BJ (cell line): ENCODE measurements at regions not wholly inside any gene's neighbourhood (a gene's known extent, or its start where the extent isn't known, plus 50 kb on each side); places are given as distances from the start of the nearest gene placed in this dataset.

ENCODE experiments used
- CTCF ChIA-PET: fragments of 350-600 bp; formaldehyde crosslinking; extraction: SDS; loops from one replicate; lab custom pipeline; 2021; ENCODE audit warnings: antibody characterized with exemption, inconsistent platforms; lab: Yijun Ruan, JAX
- POLR2A ChIA-PET: fragments of 300-600 bp; sonication (Branson Sonifier 250); formaldehyde crosslinking; extraction: SDS; loops from one replicate; lab custom pipeline; 2021; ENCODE audit warnings: antibody characterized with exemption; lab: Charles Lee
- DNase-seq: peaks from one replicate; pipeline ENCODE4 v3.0.0-alpha.2; 2011; ENCODE audit warnings: low read depth
- H3K27me3 ChIP-seq: 2 replicates; pipeline ENCODE4 v1.6.0; 2011; ENCODE audit warnings: low read length; ENCODE audit not compliant: control insufficient read depth, insufficient read depth
- H3K36me3 ChIP-seq: 2 replicates; pipeline ENCODE4 v1.5.1; 2011; ENCODE audit warnings: low read length; ENCODE audit not compliant: control insufficient read depth, insufficient read depth
- H3K4me3 ChIP-seq: 2 replicates; pipeline ENCODE4 v1.5.1; 2011; ENCODE audit warnings: low read depth, mild to moderate bottlenecking, control low read depth, low read length
- TF ChIP-seq, protein P1 (sequence below): IDR thresholded peaks from 2 replicates; pipeline ENCODE4 v1.5.1; 2011; ENCODE audit warnings: low read depth, mild to moderate bottlenecking, control low read depth, inconsistent platforms, low read length, moderate library complexity; ENCODE audit not compliant: insufficient read depth

- CTCF ChIA-PET, result interaction anchor here (0.8 to 1.8 kb wide), 3 partner anchors 10 to 28 kb away, joined by 3 to 5 read pairs (median 3); no protein-coding TSS in a partner anchor
- no peak overlapping the region for H3K4me3 ChIP-seq
- H3K36me3 ChIP-seq, result no peaks in the 10 kb centered on the region
- TF ChIP-seq, protein P1, sequence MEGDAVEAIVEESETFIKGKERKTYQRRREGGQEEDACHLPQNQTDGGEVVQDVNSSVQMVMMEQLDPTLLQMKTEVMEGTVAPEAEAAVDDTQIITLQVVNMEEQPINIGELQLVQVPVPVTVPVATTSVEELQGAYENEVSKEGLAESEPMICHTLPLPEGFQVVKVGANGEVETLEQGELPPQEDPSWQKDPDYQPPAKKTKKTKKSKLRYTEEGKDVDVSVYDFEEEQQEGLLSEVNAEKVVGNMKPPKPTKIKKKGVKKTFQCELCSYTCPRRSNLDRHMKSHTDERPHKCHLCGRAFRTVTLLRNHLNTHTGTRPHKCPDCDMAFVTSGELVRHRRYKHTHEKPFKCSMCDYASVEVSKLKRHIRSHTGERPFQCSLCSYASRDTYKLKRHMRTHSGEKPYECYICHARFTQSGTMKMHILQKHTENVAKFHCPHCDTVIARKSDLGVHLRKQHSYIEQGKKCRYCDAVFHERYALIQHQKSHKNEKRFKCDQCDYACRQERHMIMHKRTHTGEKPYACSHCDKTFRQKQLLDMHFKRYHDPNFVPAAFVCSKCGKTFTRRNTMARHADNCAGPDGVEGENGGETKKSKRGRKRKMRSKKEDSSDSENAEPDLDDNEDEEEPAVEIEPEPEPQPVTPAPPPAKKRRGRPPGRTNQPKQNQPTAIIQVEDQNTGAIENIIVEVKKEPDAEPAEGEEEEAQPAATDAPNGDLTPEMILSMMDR, result no peak
- peaks cover 3% of the 10 kb centered on the region; the same call in 1 of the 2 replicates for H3K27me3 ChIP-seq
- no peak for DNase-seq
- POLR2A ChIA-PET, result no interaction called here
These were observed 111.9 kb upstream of the OTOS start for GRCh38 chr2:240252191-240252871.

GRCh38 chr2:240252872-240253511, 112.5 kb upstream of the OTOS start:
- Histone ChIP-seq H3K36me3 (no peaks in the 10 kb centered on the region), H3K4me3 (no peak overlapping the region), H3K27me3 (peaks cover 3% of the 10 kb centered on the region; the same call in 1 of the 2 replicates)
- TF ChIP-seq, protein P1, result no peak
- no peak for DNase-seq
- ChIA-PET CTCF (interaction anchor here (1.3 to 1.8 kb wide), 2 partner anchors 20 kb away, joined by 5 read pairs; no protein-coding TSS in a partner anchor), POLR2A (no interaction called here)

- ChIA-PET POLR2A (no interaction called here), CTCF (interaction anchor here (1.3 kb wide), 1 partner anchor 21 kb away, joined by 5 read pairs; no protein-coding TSS in a partner anchor)
- DNase-seq, result no peak
- no peaks in the 10 kb centered on the region for H3K36me3 ChIP-seq
- H3K4me3 ChIP-seq, result no peak overlapping the region
- H3K27me3 ChIP-seq, result peaks cover 3% of the 10 kb centered on the region; the same call in 1 of the 2 replicates
- TF ChIP-seq, protein P1, result no peak
These were observed 113.2 kb upstream of the OTOS start for GRCh38 chr2:240253583-240254145.

DNA sequence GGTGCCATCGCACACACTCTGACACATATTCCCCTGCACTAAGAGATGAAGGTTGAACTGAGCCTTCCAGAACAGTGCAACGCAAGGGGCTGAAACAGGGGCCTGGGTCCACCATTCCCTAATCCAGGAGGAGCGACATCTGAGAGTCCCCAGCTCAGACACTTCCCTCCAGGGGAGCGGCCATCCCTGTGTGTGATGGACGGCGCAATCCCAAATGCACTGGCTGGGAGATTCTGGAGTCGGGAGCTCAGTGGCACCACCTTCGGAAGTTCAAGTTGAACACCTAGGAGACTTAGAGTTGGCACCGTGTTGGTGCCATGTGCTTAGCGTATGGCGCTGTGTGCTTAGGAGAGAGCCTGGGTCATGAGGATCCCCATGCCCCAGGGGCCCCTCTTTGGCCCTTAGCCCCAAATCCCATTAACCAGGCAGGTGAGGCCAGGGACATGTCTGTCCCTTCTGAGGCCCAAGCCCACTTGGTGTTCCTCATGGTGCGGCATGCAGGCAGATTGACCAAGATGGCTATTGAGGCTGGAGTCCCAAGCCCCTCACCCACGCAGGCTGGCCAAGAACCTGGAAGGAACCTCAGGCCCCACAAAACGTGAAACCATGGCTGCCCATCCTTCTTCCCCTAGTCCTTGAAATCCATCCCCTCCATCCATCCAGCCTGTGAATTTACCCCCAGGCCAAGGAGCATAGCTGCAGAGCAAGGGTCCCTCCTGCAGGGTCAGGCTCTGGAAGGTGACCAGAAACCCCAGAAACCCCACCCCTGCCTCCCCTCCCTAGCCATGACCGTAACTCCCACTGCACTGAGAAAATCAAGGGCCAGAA, 114.1 kb upstream of the OTOS start:
- TF ChIP-seq, protein P1, result no peak
- Histone ChIP-seq H3K4me3 (no peak overlapping the region), H3K36me3 (no peaks in the 10 kb centered on the region), H3K27me3 (peaks cover 3% of the 10 kb centered on the region; the same call in 1 of the 2 replicates)
- CTCF ChIA-PET, result interaction anchor here (1.3 kb wide), 1 partner anchor 22 kb away, joined by 5 read pairs; no protein-coding TSS in a partner anchor
- POLR2A ChIA-PET, result no interaction called here
- no peak for DNase-seq
